ENCODE measurements at regions not wholly inside any gene's neighbourhood (a gene's known extent, or its start where the extent isn't known, plus 50 kb on each side); places are given as distances from the start of the nearest gene placed in this dataset.
"Not testable (repeated sequence)": the region's sequence is repeated elsewhere in the genome, so short reads cannot be mapped to it uniquely, and the experiment has no call there.

DNA sequence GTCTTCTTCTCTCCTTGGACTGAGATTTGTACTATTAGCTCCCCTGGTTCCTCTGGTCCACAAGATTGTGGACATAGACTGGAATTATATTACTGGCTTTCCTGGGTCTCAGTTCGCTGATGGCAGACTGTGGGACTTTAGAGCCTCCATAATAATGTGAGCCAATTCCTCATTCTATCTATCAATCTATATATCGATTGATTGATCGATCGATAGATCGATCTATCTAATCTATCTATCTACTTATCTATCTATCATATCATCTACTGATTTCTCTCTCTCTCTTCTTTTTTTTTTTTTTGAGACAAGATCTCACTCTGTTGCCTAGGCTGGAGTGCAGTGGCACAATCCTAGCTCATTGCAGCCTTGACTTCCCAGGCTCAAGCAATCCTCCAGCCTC, 51.5 kb upstream of the DDR1 start:
- no peak for FAIRE-seq

DNA sequence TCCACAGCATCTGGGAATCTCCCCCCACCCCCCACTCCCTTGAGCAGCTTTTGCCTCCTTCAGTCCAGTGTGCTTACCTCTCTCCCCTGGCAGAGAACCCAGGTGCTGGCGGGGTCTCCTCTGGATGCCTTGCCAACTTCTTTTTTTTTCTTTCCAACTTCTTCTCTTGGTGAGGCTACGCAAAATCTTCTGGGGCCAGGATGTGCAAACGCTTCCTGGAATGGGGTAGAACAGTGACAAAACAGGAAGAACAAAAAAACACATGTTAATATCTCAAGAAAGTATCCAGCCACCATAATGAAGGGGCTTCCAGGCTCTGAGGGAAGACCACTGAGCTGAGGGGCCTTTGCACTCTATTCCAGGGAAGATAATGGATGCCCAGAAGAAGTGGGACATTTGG, 53.9 kb upstream of the DDR1 start:
- no peak for FAIRE-seq

DNA sequence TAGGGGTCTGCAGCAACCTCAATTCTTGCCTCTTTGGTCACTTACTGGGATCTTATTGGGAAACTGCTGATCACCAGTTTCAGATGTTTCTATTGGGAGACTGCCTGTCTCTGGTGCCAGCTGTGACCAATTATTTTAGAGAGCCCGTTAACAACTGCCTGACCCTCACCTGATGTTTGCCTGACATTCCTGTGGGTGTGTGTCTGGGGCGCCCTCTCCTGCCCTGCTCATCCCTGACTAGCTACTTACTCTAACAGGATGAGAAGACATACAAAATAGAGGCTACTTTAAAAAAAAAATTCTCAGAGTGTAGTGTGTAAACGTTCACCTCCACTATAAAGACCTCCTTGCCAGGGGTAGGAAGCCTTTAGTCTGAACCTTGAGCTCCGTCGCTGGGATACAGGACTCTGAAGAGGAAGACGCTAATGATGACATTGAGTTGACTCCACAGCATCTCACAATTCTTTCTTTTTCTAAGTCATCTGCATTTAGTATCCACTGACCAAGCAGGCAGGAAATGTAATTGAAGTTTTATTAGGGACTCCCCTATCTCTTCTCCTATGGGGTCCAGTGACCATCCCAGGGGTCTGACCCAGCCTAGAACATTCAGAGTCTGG, 54.6 kb upstream of the DDR1 start:
- no peak for FAIRE-seq

DNA sequence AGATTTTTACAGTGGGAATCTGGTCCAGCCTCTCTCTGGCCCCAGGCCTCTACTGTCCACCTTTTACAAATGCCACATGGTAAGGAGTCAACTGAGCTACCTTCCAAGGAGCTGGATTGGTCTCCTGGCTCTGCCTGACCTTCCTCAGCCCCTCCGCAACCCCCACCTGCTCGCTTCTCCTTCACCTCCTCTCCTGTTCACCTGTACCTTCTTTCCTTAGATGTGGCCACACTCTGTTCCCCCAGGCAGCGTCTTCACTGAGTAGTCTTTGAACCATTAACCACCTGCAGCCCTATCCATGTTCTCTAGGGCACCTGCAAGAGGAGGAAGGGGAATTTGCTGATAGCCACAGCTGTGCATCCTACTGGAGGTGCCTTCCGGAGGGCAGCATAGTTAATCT, 55.3 kb upstream of the DDR1 start:
- FAIRE-seq: no peak

DNA sequence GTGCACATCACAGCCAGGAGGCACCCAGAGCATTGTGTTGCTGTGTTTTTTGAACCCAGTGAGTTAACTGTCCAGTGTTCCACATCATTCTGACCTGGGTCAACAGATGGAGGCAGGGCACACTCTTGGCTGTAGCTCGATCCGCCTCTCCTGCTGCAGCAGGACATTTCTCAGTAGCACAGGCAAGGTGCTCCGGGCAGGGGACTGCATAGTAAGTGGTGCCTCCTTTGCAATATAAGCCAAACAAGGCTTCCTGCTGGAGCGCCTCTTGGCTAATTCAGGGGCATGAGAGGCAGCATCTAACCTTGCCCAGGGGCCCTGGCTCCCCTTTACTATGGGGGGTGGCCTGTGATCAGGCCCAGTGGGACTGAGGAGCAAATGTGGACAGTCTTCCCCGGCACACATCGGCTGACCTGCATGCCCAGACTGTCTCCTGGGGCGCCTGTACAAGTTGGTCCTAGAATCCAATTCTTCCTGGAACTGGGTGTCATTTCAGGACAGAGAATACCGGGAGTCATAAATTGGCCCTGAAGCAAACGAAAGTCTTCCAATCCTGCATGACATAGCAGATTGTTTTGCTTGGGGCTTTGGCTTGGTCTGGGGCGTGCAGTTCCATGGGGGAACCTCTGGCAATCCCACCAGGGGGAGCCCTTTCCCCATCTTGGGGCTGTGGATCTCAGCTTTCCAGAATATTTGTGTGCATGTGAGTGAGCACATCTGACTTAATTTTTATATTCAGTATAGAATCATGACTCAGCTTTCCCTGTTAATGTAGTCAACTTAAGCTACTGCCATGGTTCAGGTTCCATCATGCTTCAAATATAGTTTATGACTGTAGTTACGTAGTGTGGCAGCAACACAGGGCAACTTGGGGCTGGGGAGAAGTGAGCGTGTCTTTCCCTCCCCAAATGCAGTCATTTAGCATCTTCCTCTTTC, 56.0 kb upstream of the DDR1 start:
- FAIRE-seq: peak; percentile 45

DNA sequence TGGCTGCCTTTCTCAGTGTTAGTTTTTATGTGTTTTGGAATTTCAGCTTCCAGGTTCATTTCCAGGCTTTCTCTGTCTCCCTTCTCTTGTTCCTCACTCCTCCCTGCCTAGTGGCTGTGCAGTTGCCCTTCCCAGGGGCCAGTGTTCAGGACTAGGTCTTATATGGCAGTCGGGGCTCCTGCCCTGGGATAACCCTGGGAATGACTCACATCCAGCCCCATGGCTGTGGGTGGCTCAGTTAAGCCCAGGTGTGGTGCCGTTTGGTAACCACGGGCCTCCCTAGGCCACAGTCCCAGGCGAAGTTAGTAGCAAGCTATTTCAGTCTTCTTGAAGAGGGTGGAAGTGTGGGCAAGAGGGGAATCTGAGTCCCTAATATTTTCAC, 57.4 kb upstream of the DDR1 start:
- no peak for FAIRE-seq

DNA sequence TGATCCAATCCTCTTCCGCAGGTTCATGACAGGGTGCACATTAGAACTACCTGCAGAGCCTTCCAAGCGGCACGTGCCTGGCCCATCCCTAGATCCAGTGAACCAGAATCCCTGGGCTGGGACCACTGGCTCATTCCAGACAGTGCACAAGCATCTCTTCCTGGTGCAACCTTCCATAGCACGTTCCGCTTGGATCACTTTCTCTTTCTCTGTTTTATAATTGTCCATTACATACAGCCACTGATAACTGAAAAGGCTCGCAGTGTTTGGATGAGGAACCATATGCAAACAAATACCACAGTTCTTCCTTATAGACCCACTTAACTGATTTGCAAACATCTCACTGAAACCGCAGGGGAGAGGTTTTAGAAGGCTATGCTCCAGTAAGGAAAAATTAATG, 59.6 kb upstream of the DDR1 start:
- no peak for FAIRE-seq

DNA sequence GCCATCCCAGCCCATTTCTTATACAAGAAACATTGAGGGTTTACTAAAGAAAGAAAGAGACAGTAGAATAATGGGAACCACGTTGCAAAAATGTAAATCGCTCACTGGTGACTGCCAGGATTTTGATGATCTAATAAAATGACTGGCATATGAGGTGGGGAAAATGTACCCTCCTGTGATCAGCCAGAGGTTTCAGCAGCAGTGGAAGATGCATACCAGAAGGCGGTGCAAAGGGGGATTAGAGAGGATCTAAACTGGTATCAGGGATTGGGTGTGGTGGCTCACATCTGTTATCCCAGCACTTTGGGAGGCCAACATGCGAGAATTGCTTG, 60.8 kb upstream of the DDR1 start:
- FAIRE-seq: no peak

DNA sequence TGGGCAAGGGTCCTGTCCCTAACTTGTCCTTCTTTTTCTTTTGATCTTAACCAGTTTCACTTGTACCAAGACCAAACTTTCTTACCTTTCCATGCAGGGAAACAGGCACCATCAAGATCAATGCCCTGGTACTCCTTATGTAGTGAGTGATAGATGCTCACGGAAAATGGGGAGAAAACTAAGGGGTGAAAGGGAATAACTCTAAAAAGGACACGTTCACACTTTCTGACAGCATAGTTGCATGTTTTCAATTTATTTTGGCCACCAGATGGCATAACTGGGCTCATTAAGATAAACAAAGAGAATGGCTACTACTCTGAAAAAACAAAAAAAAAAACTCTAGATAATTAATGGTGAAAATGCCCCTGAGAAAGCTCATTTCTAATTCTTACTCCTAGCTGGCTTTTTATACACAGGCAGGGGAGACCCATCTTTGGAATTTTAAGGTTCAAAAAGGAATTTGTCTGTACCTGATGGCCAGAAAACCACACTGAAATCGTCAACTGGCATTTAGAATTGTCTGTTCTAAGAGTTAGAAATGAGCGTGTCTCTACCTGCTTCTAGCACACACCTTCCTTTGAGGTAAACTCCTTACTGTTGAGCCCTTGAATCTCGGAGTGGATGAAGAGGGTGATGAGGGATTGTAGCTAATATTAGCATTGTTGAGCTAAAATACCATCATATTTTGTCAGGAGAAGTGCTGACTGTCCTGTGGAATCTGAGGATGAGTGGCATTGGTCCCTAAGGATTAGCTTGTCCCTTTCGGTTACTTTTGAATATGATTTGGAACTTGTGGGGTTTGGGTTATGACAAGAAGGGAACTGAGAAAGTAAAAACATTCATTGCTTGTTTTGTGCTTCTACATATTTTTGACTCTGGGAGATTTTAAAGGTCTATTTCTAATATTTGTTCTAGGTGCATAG, 62.2 kb upstream of the DDR1 start:
- FAIRE-seq: no peak

DNA sequence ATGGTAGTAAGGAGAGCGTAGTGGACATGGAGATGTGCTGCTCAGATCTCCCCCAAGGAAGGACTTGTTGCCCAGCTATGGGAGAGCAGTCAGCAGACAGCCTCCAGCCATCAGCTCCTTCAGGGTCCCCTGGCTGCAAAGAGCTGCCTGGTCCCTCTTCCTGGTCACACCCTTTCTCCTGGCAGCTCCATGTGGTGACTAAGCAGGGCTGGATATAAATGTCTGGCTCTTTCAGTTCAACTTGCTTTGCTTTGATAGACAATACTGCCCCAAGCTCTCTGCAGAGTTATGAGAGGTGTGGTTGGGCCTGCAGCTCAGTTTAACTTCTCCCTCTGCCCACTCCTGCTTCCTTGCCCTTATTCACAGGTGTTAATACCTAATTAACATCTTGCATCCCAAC, 64.1 kb upstream of the DDR1 start:
- no peak for FAIRE-seq

DNA sequence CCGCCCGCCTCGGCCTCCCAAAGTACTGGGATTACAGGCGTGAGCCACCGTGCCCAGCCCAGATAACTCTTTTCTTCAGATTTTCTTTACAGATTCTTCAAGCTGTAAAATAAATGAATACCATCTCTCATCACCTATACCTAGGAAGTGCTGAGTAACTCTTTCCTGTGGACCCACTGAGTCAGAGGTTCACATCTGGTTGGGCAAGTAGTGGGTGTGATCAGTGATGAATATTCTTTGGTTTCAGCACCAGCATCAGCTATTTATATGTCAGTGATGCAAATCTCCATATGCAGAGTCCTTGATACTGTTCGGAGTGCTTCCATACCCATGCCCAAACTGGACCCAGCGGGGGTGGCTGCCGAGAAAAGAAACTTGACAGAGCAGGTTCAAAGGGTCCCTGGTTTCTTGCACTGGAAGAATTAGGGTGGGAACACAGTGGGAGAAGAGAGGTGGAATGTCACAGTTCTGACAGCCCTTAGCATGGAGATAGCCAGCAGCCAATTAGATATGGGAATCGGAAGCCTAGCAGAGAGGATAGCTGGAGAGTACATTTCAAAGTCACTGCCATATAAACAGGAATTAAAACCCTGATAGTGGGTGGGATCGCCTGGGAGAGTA, 64.9 kb upstream of the DDR1 start:
- no peak for FAIRE-seq

DNA sequence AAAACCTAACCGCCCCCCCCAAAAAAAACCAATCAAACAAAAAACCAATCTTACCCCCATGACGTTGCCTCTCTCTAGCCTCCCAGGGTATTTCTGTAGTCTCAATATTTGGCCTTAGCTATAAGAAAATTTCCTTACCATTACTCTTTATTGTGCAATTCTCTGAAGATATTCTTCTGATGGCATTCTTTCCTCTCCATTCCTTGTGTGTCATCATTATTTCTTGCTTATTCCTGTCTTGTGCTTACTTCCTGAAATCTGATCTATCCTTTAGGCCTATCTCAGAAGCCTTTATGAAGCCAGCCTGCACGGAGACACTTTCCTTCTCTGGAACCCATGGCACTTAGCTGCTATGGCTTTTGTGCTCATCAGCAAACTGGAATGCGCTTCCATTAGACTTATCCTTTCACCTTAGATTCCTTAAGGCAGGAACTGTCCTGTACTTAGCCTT, 65.9 kb upstream of the DDR1 start:
- no peak for FAIRE-seq

DNA sequence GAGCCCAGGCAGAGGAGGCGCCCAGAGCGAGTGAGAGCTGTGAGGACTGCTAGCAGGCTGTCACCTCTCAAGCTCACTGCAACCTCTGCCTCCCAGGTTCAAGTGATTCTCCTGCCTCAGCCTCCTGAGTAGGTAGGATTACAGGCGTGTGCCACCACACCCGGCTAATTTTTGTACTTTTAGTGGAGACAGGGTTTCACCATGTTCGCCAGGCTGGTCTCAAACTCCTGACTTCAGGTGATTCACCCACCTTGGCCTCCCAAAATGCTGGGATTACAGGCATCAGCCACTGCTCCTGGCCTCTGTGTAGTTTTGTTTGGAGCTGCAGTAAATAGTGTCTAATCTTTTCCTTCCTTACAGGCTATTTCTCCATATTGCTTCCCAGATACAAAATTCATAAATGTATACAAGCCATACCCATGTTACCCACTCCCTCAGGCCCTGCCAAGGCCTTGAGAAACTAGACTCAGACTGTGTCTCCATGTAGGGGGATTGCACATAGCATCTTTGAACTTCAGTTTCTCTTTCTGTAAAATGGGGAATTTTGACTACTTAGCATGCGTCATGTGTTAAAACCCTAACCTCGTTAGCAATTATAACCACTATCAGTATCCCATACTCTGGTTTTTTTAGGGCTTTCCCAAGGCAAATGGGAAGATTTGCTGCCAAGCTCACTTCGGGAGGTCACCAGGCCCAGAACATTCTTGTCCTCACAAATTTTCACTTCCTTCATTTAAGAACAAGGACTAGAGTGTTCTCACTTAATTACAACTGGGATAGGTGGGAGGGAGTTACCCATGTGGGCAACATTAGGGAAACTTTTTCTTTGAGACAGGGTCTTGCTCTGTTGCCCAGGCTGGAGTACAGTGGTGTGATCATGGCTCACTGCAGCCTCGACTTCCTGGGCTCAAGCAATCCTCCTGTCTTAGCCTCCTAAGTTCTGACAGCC, 67.3 kb upstream of the DDR1 start:
- FAIRE-seq: no peak

DNA sequence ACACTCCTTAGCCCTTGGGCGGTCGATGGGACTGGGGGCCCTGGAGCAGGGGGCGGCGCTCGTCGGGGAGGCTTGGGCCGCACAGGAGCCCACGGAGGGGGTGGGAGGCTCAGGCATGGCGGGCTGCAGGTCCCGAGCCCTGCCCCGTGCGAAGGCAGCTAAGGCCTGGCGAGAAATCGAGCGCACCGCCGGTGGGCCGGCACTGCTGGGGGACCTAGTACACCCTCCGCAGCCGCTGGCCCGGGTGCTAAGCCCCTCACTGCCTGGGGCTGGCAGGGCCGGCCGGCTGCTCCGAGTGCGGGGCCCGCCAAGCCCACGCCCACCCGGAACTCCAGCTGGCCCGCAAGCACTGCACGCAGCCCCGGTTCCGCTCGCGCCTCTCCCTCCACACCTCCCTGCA, 68.0 kb upstream of the DDR1 start:
- FAIRE-seq: not testable (repeated sequence)

DNA sequence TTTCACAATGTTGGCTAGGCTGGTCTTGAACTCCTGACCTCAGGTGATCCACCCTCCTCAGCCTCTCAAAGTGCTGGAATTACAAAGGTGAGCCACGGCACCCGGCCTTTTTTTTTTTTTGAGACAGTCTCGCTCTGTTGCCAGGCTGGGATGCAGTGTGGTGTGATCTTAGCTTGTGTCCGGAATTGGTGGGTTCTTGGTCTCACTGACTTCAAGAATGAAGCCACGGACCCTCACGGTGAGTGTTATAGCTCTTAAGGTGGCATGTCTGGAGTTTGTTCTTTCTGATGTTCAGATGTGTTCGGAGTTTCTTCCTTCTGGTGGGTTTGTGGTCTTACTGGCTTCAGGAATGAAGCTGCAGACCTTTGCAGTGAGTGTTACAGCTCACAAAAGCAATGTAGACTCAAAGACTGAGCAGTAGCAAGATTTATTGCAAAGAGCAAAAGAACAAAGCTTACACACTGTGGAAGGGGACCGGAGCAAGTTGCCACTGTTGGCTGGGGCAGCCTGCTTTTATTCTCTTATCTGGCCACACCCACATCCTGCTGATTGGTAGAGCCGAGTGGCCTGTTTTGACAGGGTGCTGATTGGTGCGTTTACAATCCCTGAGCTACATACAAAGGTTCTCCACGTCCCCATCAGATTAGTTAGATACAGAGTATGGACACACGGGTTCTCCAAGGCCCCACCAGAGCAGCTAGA, 69.1 kb upstream of the DDR1 start:
- not testable (repeated sequence) for FAIRE-seq

DNA sequence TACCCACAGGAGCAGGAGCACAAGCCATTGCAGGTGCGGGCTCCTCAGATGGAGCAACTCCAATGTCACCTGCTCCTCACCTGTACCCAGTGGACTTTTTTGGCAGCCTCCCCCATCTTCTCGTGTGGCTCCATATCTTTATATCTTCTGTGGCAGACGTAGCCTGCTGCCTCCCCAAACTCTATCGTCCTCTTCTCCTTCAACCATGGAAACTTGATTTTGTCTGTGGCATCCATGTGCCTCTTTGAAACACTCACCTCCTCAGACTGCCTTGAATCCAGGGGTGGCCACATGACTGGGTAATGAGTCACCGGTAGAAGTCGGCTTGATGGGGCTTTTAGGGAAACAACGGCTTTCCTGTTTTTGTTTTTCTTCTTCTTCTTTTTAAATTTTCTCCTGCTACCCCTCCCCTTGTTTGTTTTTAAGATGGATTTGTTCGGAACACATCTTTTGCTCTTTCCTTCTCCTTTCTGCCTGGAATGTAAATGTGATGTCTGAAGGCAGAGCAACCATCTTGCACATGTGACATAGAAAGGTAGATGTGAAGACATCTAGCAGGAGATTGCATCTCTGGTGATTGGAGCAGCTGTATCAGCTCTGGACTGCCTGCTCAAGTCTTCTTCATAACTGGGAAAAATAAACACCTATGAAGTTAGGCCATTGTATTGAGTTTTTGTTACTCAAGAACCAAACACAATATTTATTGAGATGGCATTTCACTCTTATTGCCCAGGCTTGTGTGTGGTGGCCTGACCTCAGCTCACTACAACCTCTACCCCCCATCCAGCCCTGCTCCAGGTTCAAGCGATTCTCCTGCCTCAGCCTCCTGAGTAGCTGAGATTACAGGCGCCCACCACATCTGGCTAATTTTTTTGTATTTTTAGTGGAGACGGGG, 69.9 kb upstream of the DDR1 start:
- no peak for FAIRE-seq

DNA sequence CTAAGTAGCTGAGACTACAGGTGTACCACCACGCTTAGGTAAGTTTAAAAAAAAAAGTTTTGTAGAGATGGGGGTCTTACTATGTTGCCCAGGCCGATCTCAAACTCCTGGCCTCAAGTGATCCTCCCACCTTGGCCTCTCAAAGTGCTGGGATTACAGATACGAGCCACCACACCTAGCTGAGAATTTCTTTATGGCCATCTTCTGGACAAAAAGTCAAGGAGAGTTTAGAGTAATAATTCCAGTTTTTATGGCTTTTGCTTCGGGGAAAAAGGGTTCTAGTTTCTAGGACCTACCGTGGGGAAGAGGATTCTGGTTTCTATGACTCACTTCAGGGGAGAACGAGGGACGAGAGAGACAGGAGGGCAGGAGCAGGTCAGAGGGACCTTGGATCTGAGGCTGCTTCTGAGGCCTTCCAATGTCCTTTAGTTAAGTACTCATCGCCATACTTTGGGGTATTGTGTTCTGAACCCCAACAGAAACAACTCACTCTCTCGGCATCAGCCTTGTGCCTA, 69.3 kb upstream of the IER3 start:
- no peak for FAIRE-seq

DNA sequence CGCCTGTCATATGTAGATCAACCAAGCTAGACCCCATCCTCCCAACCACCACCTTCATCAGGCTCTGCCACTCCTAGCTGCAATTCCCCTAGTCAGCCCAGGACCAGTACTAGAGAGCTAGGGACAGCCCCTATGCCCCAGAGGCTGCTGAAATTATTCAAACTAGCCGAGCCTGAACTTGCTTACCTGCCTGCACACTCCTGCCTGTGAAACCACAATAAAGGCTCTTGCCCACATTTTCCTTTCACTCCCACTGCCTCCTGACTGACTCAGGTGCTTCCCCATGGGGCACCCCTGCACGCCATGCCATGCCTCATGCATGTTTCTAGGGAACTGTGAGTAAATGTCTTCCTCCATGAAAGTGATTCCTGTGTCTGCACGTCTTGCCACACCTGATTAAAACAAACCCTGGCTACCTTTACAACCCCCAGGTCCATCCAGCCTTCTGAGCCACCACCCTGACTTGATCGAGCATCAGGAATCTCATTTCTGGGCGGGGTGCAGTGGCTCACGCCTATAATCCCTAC, 66.5 kb upstream of the IER3 start:
- no peak for FAIRE-seq

DNA sequence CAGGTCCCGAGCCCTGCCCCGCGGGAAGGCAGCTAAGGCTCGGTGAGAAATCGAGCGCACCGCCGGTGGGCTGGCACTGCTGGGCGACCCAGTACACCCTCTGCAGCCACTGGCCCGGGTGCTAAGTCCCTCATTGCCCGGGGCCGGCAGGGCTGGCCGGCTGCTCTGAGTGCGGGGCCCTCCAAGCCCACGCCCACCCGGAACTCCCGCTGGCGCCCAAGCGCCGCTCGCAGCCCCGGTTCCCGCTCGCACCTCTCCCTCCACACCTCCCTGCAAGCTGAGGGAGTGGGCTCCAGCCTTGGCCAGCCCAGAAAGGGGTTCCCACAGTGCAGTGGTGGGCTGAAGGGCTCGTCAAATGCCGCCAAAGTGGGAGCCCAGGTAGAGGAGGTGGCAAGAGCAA, 63.2 kb upstream of the IER3 start:
- not testable (repeated sequence) for FAIRE-seq
